HG02759 (cell line): ENCODE measurements at regions not wholly inside any gene's neighbourhood (a gene's known extent, or its start where the extent isn't known, plus 50 kb on each side); places are given as distances from the start of the nearest gene placed in this dataset.
"Not testable (repeated sequence)": the region's sequence is repeated elsewhere in the genome, so short reads cannot be mapped to it uniquely, and the experiment has no call there.

Source experiments
- ATAC-seq: cut with Tn5 transposase; IDR thresholded peaks from one replicate; pipeline ENCODE4 v1.9.1; 2021; ENCODE audit warnings: mild to moderate bottlenecking, moderate library complexity; ENCODE audit not compliant: unreplicated experiment

GRCh38 chr3:11713171-11713570 lies 69.5 kb upstream of the VGLL4 start:
- no peak for ATAC-seq

- ATAC-seq = no peak
Measured at GRCh38 chr3:11712646-11713045, 68.9 kb upstream of the VGLL4 start.

DNA sequence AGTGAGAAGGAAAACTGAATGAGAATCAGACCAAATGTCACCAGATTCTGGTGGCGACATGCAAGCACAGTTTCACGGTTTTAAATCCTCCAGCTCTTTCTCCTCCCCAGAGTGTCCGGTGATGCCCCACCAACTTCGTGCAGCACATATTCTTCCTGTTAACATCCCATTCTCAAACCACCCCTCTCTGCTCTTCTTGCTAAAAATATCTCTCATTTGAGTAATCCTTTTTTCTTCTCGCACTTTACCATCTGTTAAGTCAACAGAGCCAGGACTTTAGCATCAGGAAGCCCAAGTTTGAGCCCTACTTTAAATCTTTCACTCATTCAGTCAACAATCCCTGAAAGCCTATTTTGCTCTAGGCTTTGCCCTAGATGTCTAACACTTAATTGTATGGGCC lies 68.2 kb upstream of the VGLL4 start:
- no peak for ATAC-seq

GRCh38 chr3:11709782-11710181 lies 66.1 kb upstream of the VGLL4 start:
- ATAC-seq = no peak

DNA sequence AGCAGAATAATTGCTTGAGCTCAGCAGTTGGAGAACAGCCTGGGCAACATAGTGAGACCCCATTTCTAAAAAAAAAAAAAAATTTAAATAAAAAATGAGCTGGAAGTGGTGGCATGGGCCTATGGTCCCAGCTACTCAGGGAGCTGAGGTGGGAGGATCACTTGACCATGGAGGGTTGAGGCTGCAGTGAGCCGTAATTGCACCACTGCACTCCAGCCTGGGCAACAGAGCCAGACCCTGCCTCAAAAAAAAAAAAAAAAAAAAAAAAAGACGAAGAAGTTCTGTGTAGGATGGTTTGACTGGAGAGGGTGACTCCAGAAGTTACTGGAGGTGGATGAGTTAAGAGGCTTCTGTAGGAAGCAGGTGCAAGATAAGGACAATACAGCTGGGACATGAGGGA lies 63.4 kb upstream of the VGLL4 start:
- not testable (repeated sequence) for ATAC-seq

DNA sequence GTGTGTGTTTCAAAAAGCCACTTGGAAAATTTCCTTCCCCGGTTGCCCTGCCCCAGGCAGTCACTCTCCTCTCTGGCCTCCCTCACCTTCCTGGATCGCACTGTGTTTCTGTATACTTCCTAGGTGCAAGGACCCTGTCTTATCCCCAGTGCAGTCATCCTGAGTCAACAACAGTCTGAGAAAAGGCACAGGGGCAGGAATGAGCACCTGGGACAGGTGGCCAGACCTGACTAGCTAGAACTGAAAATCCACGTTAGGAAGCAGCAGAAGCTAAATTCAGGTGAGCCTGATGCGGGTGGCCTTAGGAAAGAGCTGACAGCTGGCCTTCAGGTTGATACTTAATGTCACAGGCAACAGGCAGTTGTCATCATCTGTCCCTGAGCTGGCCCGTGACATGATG lies 62.9 kb upstream of the VGLL4 start:
- no peak for ATAC-seq

GRCh38 chr3:11705049-11705448 lies 61.3 kb upstream of the VGLL4 start:
- ATAC-seq = no peak

DNA sequence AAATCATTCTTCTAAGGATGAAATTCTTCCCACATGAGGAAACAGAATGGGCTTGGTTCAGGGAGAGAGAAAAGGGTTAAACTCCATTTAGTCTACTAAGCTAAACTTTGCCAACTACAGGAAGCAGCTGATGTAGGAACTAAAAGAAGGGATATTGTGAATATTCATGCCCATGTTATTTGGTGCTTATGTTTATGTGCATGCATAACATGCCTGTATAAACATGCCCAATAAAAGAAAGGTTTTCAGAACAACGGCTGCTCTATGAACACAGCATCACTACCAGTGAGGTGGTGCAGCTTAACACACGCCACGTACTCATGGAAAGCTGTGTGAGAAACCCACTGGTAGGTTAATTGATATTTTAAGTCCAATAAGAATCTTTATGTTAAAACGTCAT lies 59.4 kb upstream of the VGLL4 start:
- ATAC-seq = no peak

- no peak for ATAC-seq
Measured at GRCh38 chr3:11699083-11699427, 55.3 kb upstream of the VGLL4 start.

- ATAC-seq = no peak
Measured at GRCh38 chr3:11698326-11699082, 54.8 kb upstream of the VGLL4 start.

GRCh38 chr3:11697701-11698100 lies 54.0 kb upstream of the VGLL4 start:
- no peak for ATAC-seq

DNA sequence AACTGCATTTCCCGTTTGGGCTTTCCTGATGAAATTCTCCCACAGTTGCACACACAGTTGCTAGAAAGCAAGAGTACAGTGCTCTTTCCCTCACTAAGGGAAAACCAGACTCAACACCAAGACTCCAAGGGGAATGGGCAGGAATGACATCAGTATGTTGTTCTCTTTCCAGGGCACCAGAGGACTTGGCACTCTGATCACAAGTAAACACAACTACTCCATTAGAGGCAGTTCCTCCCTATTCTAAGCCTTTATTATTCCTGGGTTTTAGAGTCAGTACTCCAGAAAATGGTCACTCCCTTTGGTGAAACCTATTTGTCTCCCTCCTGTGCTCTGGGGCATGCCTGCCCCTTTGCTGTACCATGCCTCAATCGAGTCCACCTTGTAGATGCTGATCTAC lies 52.3 kb upstream of the VGLL4 start:
- ATAC-seq = no peak
